ENCODE measurements at regions not wholly inside any gene's neighbourhood (a gene's known extent, or its start where the extent isn't known, plus 50 kb on each side); places are given as distances from the start of the nearest gene placed in this dataset.

- WGBS, 4 donors: 78 to 93% (median 85%) methylated on average over 5 of the region's 5 CpGs
- Histone ChIP-seq H3K9me3 (no peaks in the 10 kb centered on the region), H3K4me3 (no peak overlapping the region), H3K36me3 (no peaks in the 10 kb centered on the region), H3K27ac (no peak overlapping the region), H3K4me1 (no peaks in the 10 kb centered on the region), H3K27me3 (no peaks in the 10 kb centered on the region)
- no peak for DNase-seq
- TF ChIP-seq CTCF (IDR thresholded peaks at IDR 0.05): no peak
- TF ChIP-seq POLR2A (IDR thresholded peaks at IDR 0.05): no peak
- intact Hi-C loops (cut with DNase I): no loop called here
- ATAC-seq: no peak
Measured at GRCh38 chrX:140848800-140849199, 139.2 kb downstream of the LINC00632 start.

GRCh38 chrX:140860718-140861117, 141.7 kb upstream of the SPANXB1 start:
- intact Hi-C loops (cut with DNase I): no loop called here
- 60 to 74% (median 68%) methylated on average over 1 to 9 of the region's 9 CpGs for WGBS, 4 donors
- H3K4me3 ChIP-seq: no peak overlapping the region
- DNase-seq (no peak), ATAC-seq (no peak)
- no peaks in the 10 kb centered on the region for H3K4me1 ChIP-seq
- no peaks in the 10 kb centered on the region for H3K36me3 ChIP-seq
- TF ChIP-seq CTCF (IDR thresholded peaks at IDR 0.05) (no peak), POLR2A (IDR thresholded peaks at IDR 0.05) (no peak)
- H3K27ac ChIP-seq: no peak overlapping the region
- H3K9me3 ChIP-seq: no peaks in the 10 kb centered on the region
- peaks cover 0 to 12% (median 0%) of the 10 kb centered on the region in 9 donors for H3K27me3 ChIP-seq

- TF ChIP-seq POLR2A (IDR thresholded peaks at IDR 0.05) (no peak), CTCF (IDR thresholded peaks at IDR 0.05) (no peak)
- 64 to 71% (median 68%) methylated on average over 1 of the region's 1 CpG for WGBS, 4 donors
- DNase-seq (no peak), ATAC-seq (no peak)
- Histone ChIP-seq H3K9me3 (peaks cover 0 to 4% (median 0%) of the 10 kb centered on the region in 12 donors), H3K4me3 (no peak overlapping the region), H3K27me3 (peaks cover 0 to 8% (median 0%) of the 10 kb centered on the region in 9 donors), H3K27ac (no peak overlapping the region), H3K4me1 (no peaks in the 10 kb centered on the region), H3K36me3 (no peaks in the 10 kb centered on the region)
- intact Hi-C loops (cut with DNase I): no loop called here
Measured at GRCh38 chrX:140866446-140866845, 135.9 kb upstream of the SPANXB1 start.

- ATAC-seq: no peak
- H3K27me3 ChIP-seq: peaks cover 0 to 15% (median 0%) of the 10 kb centered on the region in 9 donors
- no peaks in the 10 kb centered on the region for H3K4me1 ChIP-seq
- H3K9me3 ChIP-seq: no peaks in the 10 kb centered on the region
- DNase-seq: no peak
- no peak overlapping the region for H3K27ac ChIP-seq
- H3K36me3 ChIP-seq: no peaks in the 10 kb centered on the region
- TF ChIP-seq POLR2A (IDR thresholded peaks at IDR 0.05) (no peak), CTCF (IDR thresholded peaks at IDR 0.05) (no peak)
- intact Hi-C loops (cut with DNase I): loop anchor here in 1 of 10 donors (10.0 kb wide), 1 partner anchor 362 kb away; no protein-coding TSS in a partner anchor
- H3K4me3 ChIP-seq: no peak overlapping the region
Measured at GRCh38 chrX:140912606-140913005, 89.8 kb upstream of the SPANXB1 start.
